ENCODE measurements at regions not wholly inside any gene's neighbourhood (a gene's known extent, or its start where the extent isn't known, plus 50 kb on each side); places are given as distances from the start of the nearest gene placed in this dataset.

DNA sequence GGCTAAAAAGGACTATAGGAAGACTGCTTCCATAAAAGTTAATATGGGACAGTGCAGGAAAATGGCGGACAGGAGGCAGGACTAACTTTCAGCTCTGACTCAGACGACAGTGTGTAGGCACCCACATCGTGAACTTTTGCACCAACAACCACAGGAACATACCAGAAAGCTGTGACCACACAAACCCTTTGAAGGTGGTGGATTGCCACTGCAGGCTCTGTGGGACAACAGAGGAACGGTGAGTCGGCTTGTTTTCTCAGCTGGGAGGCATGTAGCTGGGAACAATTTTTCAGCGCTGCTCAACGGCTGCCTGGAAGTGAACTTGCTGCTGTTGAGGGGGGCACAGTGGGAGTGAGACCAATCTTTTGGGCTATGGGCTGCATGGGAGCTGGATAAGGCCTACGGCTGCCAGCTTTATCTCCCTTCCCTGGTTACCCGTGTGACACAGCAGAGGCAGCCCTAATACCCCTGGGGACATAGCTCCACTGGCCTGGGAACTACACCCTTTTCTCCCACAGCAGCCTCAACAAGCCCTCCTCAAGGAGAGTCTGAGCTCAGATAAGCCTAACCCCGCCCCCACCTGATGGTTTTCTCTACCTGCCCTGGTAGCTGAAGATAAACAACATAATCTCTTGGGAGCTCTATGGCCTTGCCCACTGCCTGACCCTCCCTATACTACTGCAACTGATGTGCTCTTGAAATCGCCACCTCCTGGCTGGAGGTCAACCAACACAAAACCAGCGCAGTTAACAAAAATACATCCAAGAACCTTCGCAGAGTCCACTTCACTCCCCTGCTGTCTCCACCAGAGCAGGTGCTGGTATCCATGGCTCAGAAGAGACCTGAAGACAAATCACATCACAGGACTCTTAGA is 1537.0 kb downstream of the C4orf33 start:
- CTCF ChIA-PET = no interaction called here
- POLR2A ChIA-PET = no interaction called here
- DNase-seq (ENCODE audit: extremely low spot score) = no peak
- TF ChIP-seq TARDBP (IDR thresholded peaks at IDR 0.05) = no peak
- no peak for TF ChIP-seq HDGF (IDR thresholded peaks at IDR 0.05; ENCODE audit: borderline replicate concordance)
- no peak for TF ChIP-seq ARNT (IDR thresholded peaks at IDR 0.05)
- TF ChIP-seq FOXA1 (IDR thresholded peaks at IDR 0.05) = no peak
- TF ChIP-seq, protein P1, sequence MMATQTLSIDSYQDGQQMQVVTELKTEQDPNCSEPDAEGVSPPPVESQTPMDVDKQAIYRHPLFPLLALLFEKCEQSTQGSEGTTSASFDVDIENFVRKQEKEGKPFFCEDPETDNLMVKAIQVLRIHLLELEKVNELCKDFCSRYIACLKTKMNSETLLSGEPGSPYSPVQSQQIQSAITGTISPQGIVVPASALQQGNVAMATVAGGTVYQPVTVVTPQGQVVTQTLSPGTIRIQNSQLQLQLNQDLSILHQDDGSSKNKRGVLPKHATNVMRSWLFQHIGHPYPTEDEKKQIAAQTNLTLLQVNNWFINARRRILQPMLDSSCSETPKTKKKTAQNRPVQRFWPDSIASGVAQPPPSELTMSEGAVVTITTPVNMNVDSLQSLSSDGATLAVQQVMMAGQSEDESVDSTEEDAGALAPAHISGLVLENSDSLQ (IDR thresholded peaks at IDR 0.05) = no peak
- no peak for TF ChIP-seq SP1 (IDR thresholded peaks at IDR 0.05)
- no peak for TF ChIP-seq FOXM1 (IDR thresholded peaks at IDR 0.05; ENCODE audit: borderline replicate concordance)
- no peak for TF ChIP-seq CTBP1 (IDR thresholded peaks at IDR 0.05; ENCODE audit: borderline replicate concordance)
- no peak for TF ChIP-seq FOXK2 (IDR thresholded peaks at IDR 0.05)
- no peak for TF ChIP-seq SUZ12 (IDR thresholded peaks at IDR 0.05)
- no peak for TF ChIP-seq L3MBTL2 (conservative IDR thresholded peaks at IDR 0.05)
- no peak for TF ChIP-seq ZNF384 (IDR thresholded peaks at IDR 0.05)
- no peak for TF ChIP-seq ELF4 (IDR thresholded peaks at IDR 0.05)
- no peak for TF ChIP-seq BHLHE40 (IDR thresholded peaks at IDR 0.05; ENCODE audit: borderline replicate concordance)
- TF ChIP-seq LEF1 (IDR thresholded peaks at IDR 0.05; ENCODE audit: borderline replicate concordance) = no peak

DNA sequence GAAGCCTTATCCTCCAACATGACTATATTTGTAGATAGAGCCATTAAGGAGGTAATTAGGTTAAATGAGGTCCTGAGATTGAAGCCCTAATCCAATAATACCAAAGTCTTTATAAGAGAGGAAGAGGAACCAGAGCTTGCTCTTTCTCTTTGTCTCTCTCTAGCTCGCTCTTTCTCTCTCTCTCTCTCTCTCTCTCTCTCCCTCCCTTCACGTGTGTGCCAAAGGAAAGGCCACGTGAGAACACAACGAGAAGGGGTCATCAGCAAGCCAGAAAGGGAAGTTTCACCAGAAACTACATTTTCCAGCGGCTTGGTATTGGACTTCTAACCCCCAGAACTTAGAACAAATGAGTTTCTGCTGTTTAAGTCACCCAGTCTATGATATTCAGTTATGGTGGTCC is 1540.5 kb downstream of the C4orf33 start:
- ChIA-PET CTCF (no interaction called here), POLR2A (no interaction called here)
- no peak for DNase-seq (ENCODE audit: extremely low spot score)
- TF ChIP-seq BHLHE40 (IDR thresholded peaks at IDR 0.05; ENCODE audit: borderline replicate concordance) = no peak
- TF ChIP-seq FOXK2 (IDR thresholded peaks at IDR 0.05) = no peak
- TF ChIP-seq SUZ12 (IDR thresholded peaks at IDR 0.05) = no peak
- TF ChIP-seq ARNT (IDR thresholded peaks at IDR 0.05) = no peak

DNA sequence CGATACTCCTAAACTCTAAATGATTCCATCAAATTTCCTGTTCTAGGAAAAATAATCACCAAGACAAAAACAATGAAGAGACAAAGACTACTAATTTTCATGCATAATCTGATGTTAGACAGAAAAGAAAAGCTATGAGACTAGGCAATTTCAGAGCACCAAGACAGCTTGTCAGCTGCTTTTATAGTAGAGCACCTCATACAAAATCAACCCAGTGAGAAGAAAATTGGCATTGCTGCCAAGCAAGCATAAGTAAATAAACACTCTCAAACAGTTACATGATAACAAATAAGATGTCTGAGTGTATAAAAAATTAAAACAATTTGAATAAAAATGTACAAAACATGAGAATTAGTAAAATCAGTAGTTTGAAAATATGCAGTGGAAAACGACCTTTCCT is 1544.6 kb downstream of the C4orf33 start:
- CTCF ChIA-PET = no interaction called here
- POLR2A ChIA-PET = no interaction called here
- TF ChIP-seq CTBP1 (IDR thresholded peaks at IDR 0.05; ENCODE audit: borderline replicate concordance) (no peak), ZNF384 (IDR thresholded peaks at IDR 0.05) (no peak), ELF4 (IDR thresholded peaks at IDR 0.05) (no peak), ARNT (IDR thresholded peaks at IDR 0.05) (no peak), TARDBP (IDR thresholded peaks at IDR 0.05) (no peak), NFRKB (IDR thresholded peaks at IDR 0.05) (no peak), FOXK2 (IDR thresholded peaks at IDR 0.05) (no peak), SUZ12 (IDR thresholded peaks at IDR 0.05) (no peak), BHLHE40 (IDR thresholded peaks at IDR 0.05; ENCODE audit: borderline replicate concordance) (no peak), HDGF (IDR thresholded peaks at IDR 0.05; ENCODE audit: borderline replicate concordance) (no peak), FOXA1 (IDR thresholded peaks at IDR 0.05) (no peak), LEF1 (IDR thresholded peaks at IDR 0.05; ENCODE audit: borderline replicate concordance) (no peak), L3MBTL2 (conservative IDR thresholded peaks at IDR 0.05) (no peak), FOXM1 (IDR thresholded peaks at IDR 0.05; ENCODE audit: borderline replicate concordance) (no peak), SP1 (IDR thresholded peaks at IDR 0.05) (no peak)
- TF ChIP-seq, protein P1 (IDR thresholded peaks at IDR 0.05) = no peak
- DNase-seq (ENCODE audit: extremely low spot score) = no peak

DNA sequence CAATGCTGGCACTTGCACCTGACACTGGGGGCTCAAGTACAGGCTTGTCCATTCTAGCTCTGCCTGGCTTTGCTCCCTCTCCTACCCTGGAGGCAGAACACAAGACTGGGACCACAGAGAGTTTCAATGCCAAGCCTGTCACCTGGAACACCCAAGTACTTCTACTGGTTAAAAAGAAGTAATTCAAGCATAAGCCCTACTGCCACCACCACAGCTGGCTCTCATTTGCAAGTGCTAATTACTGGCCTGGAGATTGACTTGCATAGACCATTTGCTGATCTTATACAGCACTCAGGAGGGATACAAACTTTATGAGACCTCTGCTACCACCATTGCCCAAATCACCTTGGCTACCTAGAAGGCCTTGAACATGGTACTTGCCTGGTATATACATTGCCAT is 1550.9 kb downstream of the C4orf33 start:
- CTCF ChIA-PET = no interaction called here
- TF ChIP-seq L3MBTL2 (conservative IDR thresholded peaks at IDR 0.05) (no peak), ELF4 (IDR thresholded peaks at IDR 0.05) (no peak), NFRKB (IDR thresholded peaks at IDR 0.05) (no peak), SUZ12 (IDR thresholded peaks at IDR 0.05) (no peak), LEF1 (IDR thresholded peaks at IDR 0.05; ENCODE audit: borderline replicate concordance) (no peak), TARDBP (IDR thresholded peaks at IDR 0.05) (no peak), CTBP1 (IDR thresholded peaks at IDR 0.05; ENCODE audit: borderline replicate concordance) (no peak), HDGF (IDR thresholded peaks at IDR 0.05; ENCODE audit: borderline replicate concordance) (no peak), ZNF384 (IDR thresholded peaks at IDR 0.05) (no peak), FOXK2 (IDR thresholded peaks at IDR 0.05) (no peak), FOXA1 (IDR thresholded peaks at IDR 0.05) (no peak), ARNT (IDR thresholded peaks at IDR 0.05) (no peak)
- TF ChIP-seq, protein P1 (IDR thresholded peaks at IDR 0.05) = no peak
- no peak for DNase-seq (ENCODE audit: extremely low spot score)
- POLR2A ChIA-PET = no interaction called here

DNA sequence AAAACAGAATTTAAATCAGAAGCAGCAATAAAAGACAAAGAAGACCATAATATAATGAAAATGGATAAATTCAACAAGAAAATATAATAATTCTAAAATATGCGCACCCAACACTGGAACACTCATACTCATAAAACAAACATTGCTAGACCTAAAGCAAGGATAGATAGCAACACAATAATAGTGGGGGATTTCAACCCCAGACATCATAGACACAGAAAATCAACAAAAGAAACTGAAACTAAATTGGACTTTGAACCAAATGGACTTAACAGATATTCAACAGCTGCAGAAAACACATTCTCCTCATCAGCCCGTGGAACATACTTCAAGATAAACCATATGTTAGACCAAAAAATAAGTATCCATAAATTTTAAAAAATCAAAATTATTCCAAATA is 1552.6 kb downstream of the C4orf33 start:
- no peak for DNase-seq (ENCODE audit: extremely low spot score)
- POLR2A ChIA-PET = no interaction called here
- CTCF ChIA-PET = no interaction called here
- no peak for TF ChIP-seq NFRKB (IDR thresholded peaks at IDR 0.05)
- TF ChIP-seq LEF1 (IDR thresholded peaks at IDR 0.05; ENCODE audit: borderline replicate concordance) = no peak
- TF ChIP-seq ARNT (IDR thresholded peaks at IDR 0.05) = no peak
- no peak for TF ChIP-seq SUZ12 (IDR thresholded peaks at IDR 0.05)
- no peak for TF ChIP-seq CTBP1 (IDR thresholded peaks at IDR 0.05; ENCODE audit: borderline replicate concordance)
- no peak for TF ChIP-seq L3MBTL2 (conservative IDR thresholded peaks at IDR 0.05)
- TF ChIP-seq SP1 (IDR thresholded peaks at IDR 0.05) = no peak
- no peak for TF ChIP-seq FOXA1 (IDR thresholded peaks at IDR 0.05)
- TF ChIP-seq FOXM1 (IDR thresholded peaks at IDR 0.05; ENCODE audit: borderline replicate concordance) = no peak
- TF ChIP-seq ZNF384 (IDR thresholded peaks at IDR 0.05) = no peak
- no peak for TF ChIP-seq ELF4 (IDR thresholded peaks at IDR 0.05)
- TF ChIP-seq HDGF (IDR thresholded peaks at IDR 0.05; ENCODE audit: borderline replicate concordance) = no peak
- no peak for TF ChIP-seq BHLHE40 (IDR thresholded peaks at IDR 0.05; ENCODE audit: borderline replicate concordance)
- TF ChIP-seq, protein P1 (IDR thresholded peaks at IDR 0.05) = no peak
- TF ChIP-seq TARDBP (IDR thresholded peaks at IDR 0.05) = no peak
- TF ChIP-seq FOXK2 (IDR thresholded peaks at IDR 0.05) = no peak

All from HEK293T (cell line).